HG03439 (cell line): ENCODE measurements at regions not wholly inside any gene's neighbourhood (a gene's known extent, or its start where the extent isn't known, plus 50 kb on each side); places are given as distances from the start of the nearest gene placed in this dataset.
"Not testable (repeated sequence)": the region's sequence is repeated elsewhere in the genome, so short reads cannot be mapped to it uniquely, and the experiment has no call there.

Source experiments
- ATAC-seq: cut with Tn5 transposase; IDR thresholded peaks from one replicate; pipeline ENCODE4 v1.9.1; 2021; ENCODE audit warnings: mild to moderate bottlenecking, moderate library complexity; ENCODE audit not compliant: unreplicated experiment

- no peak for ATAC-seq
These were observed 156.8 kb upstream of the GORAB start for GRCh38 chr1:170375082-170375723.

GRCh38 chr1:170376801-170377385 lies 155.1 kb upstream of the GORAB start:
- ATAC-seq, result no peak

DNA sequence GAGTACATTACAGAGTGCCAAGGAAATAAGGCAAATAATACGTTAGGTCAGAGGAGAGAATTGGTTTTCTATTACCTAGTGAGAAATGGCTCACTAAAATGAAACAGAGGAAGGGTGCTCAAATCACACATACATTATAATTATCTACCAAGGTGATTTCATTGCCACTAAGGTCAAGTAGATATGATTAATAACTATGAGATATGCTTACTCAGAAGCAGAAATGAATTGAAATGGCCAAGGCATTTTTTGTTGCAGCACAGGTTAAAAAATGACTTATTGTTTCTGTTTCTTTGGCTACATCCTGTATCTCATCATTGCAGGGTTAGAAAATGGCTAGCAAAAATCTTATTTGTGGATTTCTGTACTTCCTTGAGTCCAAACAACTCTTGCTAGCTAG lies 154.5 kb upstream of the GORAB start:
- no peak for ATAC-seq

- no peak for ATAC-seq
These were observed 153.9 kb upstream of the GORAB start for GRCh38 chr1:170377896-170378634.

DNA sequence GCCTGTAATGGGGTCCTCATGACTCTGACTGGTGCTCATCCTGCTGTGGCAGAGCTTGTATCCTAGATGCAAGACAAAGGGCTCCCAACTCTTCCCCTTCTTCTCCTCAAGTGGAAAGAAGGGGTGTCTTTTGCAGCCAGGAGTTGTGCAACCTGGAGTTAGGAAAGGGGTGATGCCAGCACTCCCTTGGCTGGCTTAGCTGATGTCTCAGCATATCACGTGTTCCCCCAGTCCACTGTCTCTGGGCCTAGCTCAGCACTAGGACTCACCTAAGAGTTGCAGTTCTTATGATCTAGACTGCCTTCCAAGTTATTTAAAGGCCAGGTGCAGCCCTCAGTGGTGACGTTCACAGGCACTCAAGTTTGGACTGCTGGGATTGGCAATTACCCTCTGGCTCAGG lies 146.2 kb upstream of the GORAB start:
- ATAC-seq, result no peak

DNA sequence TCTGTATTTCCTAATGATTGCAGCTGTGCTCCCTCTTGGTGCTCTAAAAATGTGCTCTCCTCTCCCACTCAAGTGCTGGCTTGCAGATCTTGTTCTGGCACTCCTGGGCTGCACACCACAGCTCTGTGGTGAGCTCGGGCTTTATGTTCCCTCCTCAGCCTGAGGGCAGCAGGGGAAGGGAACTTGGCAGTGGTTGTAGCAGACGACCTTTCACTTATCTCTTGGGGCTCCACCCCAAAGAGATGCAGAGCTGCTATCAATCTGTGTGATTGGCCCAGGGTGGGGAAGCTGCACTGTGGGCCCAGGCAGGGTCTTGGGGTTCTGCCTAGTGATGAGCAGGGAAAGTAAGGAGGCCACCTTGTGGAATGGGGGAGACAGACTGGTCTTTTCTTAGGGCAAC lies 143.5 kb upstream of the GORAB start:
- no peak for ATAC-seq

DNA sequence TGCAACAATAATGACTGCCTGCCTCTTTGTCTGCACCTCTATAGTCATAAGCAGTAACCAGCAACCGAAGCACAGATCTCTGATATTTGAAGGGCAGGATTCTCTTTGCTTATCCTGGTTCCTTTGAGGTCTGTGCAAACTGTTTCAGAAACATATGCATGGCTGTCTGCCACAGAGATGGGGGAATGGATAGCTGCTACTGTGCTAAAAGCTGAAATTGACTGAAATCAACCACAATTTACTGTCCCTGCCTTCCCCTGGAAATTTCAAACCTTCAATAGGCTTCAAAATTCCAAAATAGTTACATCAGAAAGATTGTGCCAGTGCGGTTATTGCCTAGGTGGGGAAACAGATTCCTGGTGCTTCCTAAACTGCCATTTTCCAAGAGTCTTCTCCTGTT lies 136.8 kb upstream of the GORAB start:
- ATAC-seq, result no peak

DNA sequence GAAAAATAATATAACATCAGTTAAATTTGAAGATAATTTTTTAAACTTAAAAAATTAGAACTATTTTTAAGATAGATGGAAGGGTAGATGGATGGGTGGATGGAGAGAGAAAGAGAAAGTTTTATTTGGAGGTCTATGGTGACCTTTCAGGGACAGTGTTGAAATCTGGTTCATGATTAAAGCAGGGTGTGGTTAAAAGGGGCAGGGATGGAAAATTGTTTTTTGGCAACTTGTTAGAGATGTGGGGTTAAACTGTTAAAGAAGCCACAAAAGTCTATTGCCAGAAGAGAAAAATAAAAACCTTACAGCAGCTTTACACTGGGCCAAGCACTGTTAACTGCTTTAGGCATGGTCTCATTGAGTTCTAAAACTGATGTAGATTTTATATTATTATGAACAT lies 134.9 kb upstream of the GORAB start:
- no peak for ATAC-seq

- no peak for ATAC-seq
These were observed 129.3 kb upstream of the GORAB start for GRCh38 chr1:170402476-170403311.

DNA sequence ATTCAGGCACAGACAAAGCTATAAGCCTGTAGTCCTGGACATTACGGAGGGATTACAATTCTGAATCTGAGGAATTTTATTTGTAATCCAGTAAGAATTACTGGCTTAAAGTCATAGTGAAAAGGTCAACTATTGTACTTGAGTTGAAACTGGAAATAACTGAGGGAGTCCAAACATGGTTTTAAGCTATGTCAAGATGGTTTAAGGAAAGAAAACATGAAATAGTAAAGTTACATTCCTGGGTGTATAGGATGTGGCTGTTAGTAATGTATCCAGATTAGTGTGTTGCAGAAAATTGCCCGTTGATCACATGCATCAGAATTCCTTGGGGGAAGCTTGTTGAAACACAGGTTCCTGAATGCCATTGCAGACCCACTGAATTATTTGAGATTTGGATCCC lies 124.8 kb upstream of the GORAB start:
- no peak for ATAC-seq

GRCh38 chr1:170407581-170407980 lies 124.4 kb upstream of the GORAB start:
- no peak for ATAC-seq

- no peak for ATAC-seq
These were observed 121.4 kb upstream of the GORAB start for GRCh38 chr1:170410401-170411166.

DNA sequence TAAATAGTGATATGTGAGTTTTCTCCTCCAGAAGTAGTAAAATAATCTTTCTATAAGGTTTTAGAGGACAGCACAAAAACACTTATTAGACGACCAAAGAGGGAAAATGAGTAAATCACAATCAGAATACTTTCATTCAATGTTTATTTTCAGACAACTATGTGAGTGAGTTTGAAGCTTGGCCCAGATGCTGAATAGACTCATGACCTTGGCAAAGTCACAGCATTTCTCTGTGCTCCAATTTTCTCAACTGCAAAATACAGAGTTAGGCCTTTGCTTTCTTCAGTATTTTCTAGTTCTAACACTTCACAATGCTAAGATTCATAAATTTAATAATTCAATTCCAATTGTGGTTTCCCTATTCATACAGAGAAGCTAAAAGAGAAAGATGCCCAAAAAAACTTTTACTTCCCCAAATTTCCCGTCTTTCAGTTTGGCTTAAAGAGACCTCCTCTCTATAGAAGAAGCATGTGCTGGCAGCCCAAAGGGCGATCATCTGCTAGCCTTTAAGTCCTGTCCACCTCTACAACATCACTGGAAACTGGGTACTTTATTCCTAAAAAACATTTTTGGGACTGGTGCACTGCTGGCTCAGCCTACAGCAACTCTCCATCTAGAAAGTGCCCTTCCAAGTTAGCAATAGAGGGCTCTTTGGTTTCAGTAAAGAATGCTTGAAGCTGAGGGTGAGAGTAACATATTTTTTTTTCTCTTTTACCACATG lies 116.8 kb upstream of the GORAB start:
- ATAC-seq, result no peak

- no peak for ATAC-seq
These were observed 116.1 kb upstream of the GORAB start for GRCh38 chr1:170415710-170416372.

DNA sequence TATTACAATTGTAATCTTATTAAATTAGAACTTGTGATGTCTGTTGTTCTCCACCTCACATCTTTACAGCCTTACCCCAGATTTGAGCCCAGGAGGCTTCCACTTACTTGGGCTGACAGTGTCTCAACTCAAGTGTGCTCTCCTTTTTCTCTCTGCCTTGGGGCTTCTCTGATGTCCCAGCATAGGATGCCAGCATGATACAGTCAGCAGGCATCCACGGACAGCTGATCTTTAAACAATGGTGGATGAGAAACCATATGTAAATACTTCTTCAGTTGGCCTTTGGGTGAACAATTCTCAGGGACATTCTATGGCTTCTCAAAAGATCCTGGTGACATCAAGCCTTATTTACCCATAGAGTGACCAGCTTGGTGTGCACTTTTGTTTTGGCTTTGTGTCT lies 107.6 kb upstream of the GORAB start:
- no peak for ATAC-seq

DNA sequence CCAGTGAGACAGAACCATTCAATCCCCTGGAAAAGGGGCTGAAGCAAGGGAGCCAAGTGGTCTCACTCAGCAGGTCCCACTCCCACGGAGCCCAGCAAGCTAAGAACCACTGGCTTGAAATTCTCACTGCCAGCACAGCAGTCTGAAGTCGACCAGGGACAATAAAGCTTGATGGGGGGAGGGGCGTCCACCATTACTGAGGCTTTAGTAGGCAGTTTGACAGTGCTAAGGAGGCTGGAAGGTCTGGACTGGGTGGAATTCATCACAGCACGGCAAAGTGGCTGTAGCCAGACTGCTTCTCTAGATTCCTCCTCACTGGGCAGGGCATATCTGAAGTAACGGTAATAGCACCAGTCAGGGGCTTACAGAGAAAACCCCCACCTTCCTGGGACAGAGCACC lies 105.4 kb upstream of the GORAB start:
- ATAC-seq, result no peak

DNA sequence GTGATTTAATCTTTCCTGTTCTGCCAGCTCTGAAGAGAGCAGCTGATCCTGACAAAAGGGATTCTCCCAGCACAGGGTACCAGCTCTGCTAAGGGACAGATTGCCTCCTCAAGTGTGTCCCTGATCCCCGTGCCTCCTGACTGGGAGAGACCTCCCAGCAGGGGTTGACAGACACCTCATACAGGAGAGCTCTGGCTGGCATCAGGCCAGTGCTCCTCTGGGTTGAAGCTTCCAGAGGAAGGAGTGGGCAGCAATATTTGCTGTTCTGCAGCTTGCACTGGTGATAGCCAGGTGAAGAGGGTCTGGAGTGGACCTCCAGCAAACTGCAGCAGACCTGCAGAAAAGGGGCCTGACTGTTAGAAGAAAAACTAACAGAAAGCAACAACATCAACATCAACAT lies 105.0 kb upstream of the GORAB start:
- not testable (repeated sequence) for ATAC-seq

- no peak for ATAC-seq
These were observed 95.0 kb upstream of the GORAB start for GRCh38 chr1:170436928-170437327.

DNA sequence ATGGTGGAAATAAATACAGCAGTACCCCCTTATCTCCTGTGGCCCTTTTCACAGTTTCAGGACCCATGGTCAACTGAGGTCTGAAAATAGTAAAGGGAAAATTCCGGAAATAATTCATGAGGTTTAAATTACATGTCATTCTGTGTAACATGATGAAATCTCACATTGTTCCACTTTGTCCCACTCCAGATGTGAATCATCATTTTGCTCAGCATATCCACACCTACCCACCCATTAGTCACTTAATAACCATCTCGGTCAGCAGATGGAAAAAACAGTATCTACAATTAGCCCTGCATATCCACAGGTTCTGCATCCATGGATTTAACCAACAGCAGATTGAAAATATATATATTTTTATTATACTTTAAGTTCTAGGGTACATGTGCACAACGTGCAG lies 86.9 kb upstream of the GORAB start:
- ATAC-seq, result no peak
